Mesenchymal stem cell (in vitro differentiated cells and primary cell): ENCODE measurements at regions not wholly inside any gene's neighbourhood (a gene's known extent, or its start where the extent isn't known, plus 50 kb on each side); places are given as distances from the start of the nearest gene placed in this dataset.

Source experiments
- DNase-seq: peaks from one replicate; pipeline ENCODE4 v3.0.0-alpha.2; 2013
- H2AFZ ChIP-seq: one replicate; pipeline ENCODE4 v1.6.1; 2013; ENCODE audit warnings: low read depth, mild to moderate bottlenecking, control low read depth, inconsistent platforms, low read length, moderate library complexity
- H2AK5ac ChIP-seq: 2 replicates; pipeline ENCODE4 v1.6.1; 2013; ENCODE audit warnings: low read length, moderate library complexity, mild to moderate bottlenecking, inconsistent platforms; ENCODE audit not compliant: severe bottlenecking
- H2BK120ac ChIP-seq: one replicate; pipeline ENCODE4 v1.6.1; 2013; ENCODE audit warnings: low read depth, mild to moderate bottlenecking, inconsistent platforms, low read length, moderate library complexity
- H2BK12ac ChIP-seq, 2 experiments: one replicate each; pipeline ENCODE4 v1.6.1; 2013; ENCODE audit warnings: inconsistent platforms in 2 of 2, low read length in 2 of 2, mild to moderate bottlenecking in 2 of 2, moderate library complexity in 2 of 2, control low read depth in 1 of 2
- H2BK15ac ChIP-seq: one replicate; pipeline ENCODE4 v1.6.1; 2013; ENCODE audit warnings: mild to moderate bottlenecking, low read depth, inconsistent platforms; ENCODE audit not compliant: poor library complexity, severe bottlenecking
- H2BK5ac ChIP-seq: 2 replicates; pipeline ENCODE4 v1.6.1; 2013; ENCODE audit warnings: low read depth, mild to moderate bottlenecking, low read length, control low read depth, inconsistent platforms; ENCODE audit not compliant: poor library complexity, severe bottlenecking
- H3K14ac ChIP-seq, 2 experiments: one replicate each; pipeline ENCODE4 v1.6.1; 2013; ENCODE audit warnings: inconsistent platforms in 2 of 2, low read length in 2 of 2, control low read depth in 1 of 2, mild to moderate bottlenecking in 1 of 2, moderate library complexity in 1 of 2
- H3K18ac ChIP-seq, 2 experiments: one replicate each; pipeline ENCODE4 v1.6.1; 2013; ENCODE audit warnings: inconsistent platforms in 2 of 2, low read length in 2 of 2, control low read depth in 1 of 2, low read depth in 1 of 2, mild to moderate bottlenecking in 1 of 2
- H3K23ac ChIP-seq, 2 experiments: one replicate each; pipeline ENCODE4 v1.6.1; 2013; ENCODE audit warnings: inconsistent platforms in 2 of 2, low read length in 2 of 2, mild to moderate bottlenecking in 2 of 2, moderate library complexity in 2 of 2, control low read depth in 1 of 2
- H3K27ac ChIP-seq: 2 replicates; pipeline ENCODE4 v1.5.1; 2013; ENCODE audit warnings: mild to moderate bottlenecking, moderate library complexity, low read length, control low read depth, inconsistent platforms; ENCODE audit not compliant: poor library complexity, severe bottlenecking
- H3K27me3 ChIP-seq, 2 experiments: 2 replicates each; pipeline versions ENCODE4 v1.6.1 to v1.7.0; 2013; ENCODE audit warnings: low read length in 2 of 2, mild to moderate bottlenecking in 2 of 2, moderate library complexity in 2 of 2, control low read depth in 1 of 2, inconsistent platforms in 1 of 2; ENCODE audit not compliant: control insufficient read depth in 1 of 2, insufficient read depth in 1 of 2
- H3K36me3 ChIP-seq, 2 experiments: 2 replicates each; pipeline versions ENCODE4 v1.6.1 to v1.7.0; 2013; ENCODE audit warnings: low read length in 2 of 2, control low read depth in 1 of 2, inconsistent platforms in 1 of 2, low read depth in 1 of 2, mild to moderate bottlenecking in 1 of 2; ENCODE audit not compliant: insufficient read depth in 2 of 2, control insufficient read depth in 1 of 2
- H3K4ac ChIP-seq, 2 experiments: one replicate each; pipeline ENCODE4 v1.6.1; 2013; ENCODE audit warnings: inconsistent platforms in 2 of 2, low read length in 2 of 2, mild to moderate bottlenecking in 2 of 2, moderate library complexity in 2 of 2, control low read depth in 1 of 2, low read depth in 1 of 2
- H3K4me1 ChIP-seq: 2 replicates; pipeline ENCODE4 v1.6.1; 2013; ENCODE audit warnings: low read depth, low read length, control low read depth; ENCODE audit not compliant: control insufficient read depth, insufficient read depth
- H3K4me2 ChIP-seq: 2 replicates; pipeline ENCODE4 v1.6.1; 2013; ENCODE audit warnings: low read length, mild to moderate bottlenecking, inconsistent platforms; ENCODE audit not compliant: poor library complexity, severe bottlenecking
- H3K4me3 ChIP-seq, 2 experiments: 2 replicates each; pipeline versions ENCODE4 v1.5.1 to v1.7.0; 2013; ENCODE audit warnings: low read length in 2 of 2, mild to moderate bottlenecking in 2 of 2, control low read depth in 1 of 2, low read depth in 1 of 2; ENCODE audit not compliant: insufficient read depth in 1 of 2
- H3K79me1 ChIP-seq: replicated peaks from 2 replicates; pipeline ENCODE4 v1.6.1; 2013; ENCODE audit warnings: mild to moderate bottlenecking, control low read depth, low read length, inconsistent platforms; ENCODE audit not compliant: poor library complexity, severe bottlenecking
- H3K9ac ChIP-seq: 2 replicates; pipeline ENCODE4 v1.7.0; 2013; ENCODE audit warnings: mild to moderate bottlenecking, low read length, moderate library complexity
- H3K9me3 ChIP-seq: 2 replicates; pipeline ENCODE4 v1.7.0; 2013; ENCODE audit warnings: mild to moderate bottlenecking, low read length; ENCODE audit not compliant: control insufficient read depth
- H4K8ac ChIP-seq: one replicate; pipeline ENCODE4 v1.6.1; 2013; ENCODE audit warnings: inconsistent platforms, mild to moderate bottlenecking, low read length, moderate library complexity
- H4K91ac ChIP-seq: one replicate; pipeline ENCODE4 v1.6.1; 2013; ENCODE audit warnings: mild to moderate bottlenecking, low read length, inconsistent platforms
- WGBS: methylation state at CpG from one replicate; pipeline ENCODE4 v1.1.7; 2013; ENCODE audit warnings: mixed read lengths; 5-methylcytosine and 5-hydroxymethylcytosine counted together

GRCh38 chr6:150711061-150711460, 111.4 kb downstream of the PLEKHG1 start:
- no peak overlapping the region for H3K23ac ChIP-seq
- no peak overlapping the region for H2AFZ ChIP-seq
- no peak overlapping the region for H2BK12ac ChIP-seq
- no peaks in the 10 kb centered on the region for H3K9me3 ChIP-seq
- H3K4me1 ChIP-seq, result no peaks in the 10 kb centered on the region
- no peak overlapping the region for H4K8ac ChIP-seq
- H3K27me3 ChIP-seq, result peaks cover 0 to 14% of the 10 kb centered on the region in 2 experiments
- no peak overlapping the region for H3K4ac ChIP-seq
- no peak overlapping the region for H3K4me3 ChIP-seq
- WGBS, result 71% methylated on average over 2 of the region's 4 CpGs
- H3K9ac ChIP-seq, result no peak overlapping the region
- H3K18ac ChIP-seq, result no peak overlapping the region
- H4K91ac ChIP-seq, result no peak overlapping the region
- H3K14ac ChIP-seq, result no peak overlapping the region
- no peak overlapping the region for H2AK5ac ChIP-seq
- H3K27ac ChIP-seq, result no peak overlapping the region
- no peak for DNase-seq
- H2BK15ac ChIP-seq, result no peak overlapping the region
- no peaks in the 10 kb centered on the region for H3K36me3 ChIP-seq
- H3K4me2 ChIP-seq, result no peak overlapping the region
- H2BK5ac ChIP-seq, result no peak overlapping the region
- no peaks in the 10 kb centered on the region for H3K79me1 ChIP-seq
- no peak overlapping the region for H2BK120ac ChIP-seq

- Histone ChIP-seq H3K23ac (no peak overlapping the region), H3K9ac (no peak overlapping the region), H4K8ac (no peak overlapping the region), H3K9me3 (no peaks in the 10 kb centered on the region), H2BK5ac (no peak overlapping the region), H3K27ac (no peak overlapping the region), H3K14ac (no peak overlapping the region), H3K36me3 (no peaks in the 10 kb centered on the region), H3K27me3 (peaks cover 0 to 14% of the 10 kb centered on the region in 2 experiments), H3K79me1 (no peaks in the 10 kb centered on the region), H2BK15ac (no peak overlapping the region), H3K4me1 (no peaks in the 10 kb centered on the region), H3K4me2 (no peak overlapping the region), H2BK120ac (no peak overlapping the region), H2BK12ac (no peak overlapping the region), H4K91ac (peak overlapping the region; percentile 27), H3K18ac (no peak overlapping the region), H2AK5ac (no peak overlapping the region), H2AFZ (no peak overlapping the region), H3K4ac (no peak overlapping the region), H3K4me3 (no peak overlapping the region)
- 88% methylated on average over 8 of the region's 8 CpGs for WGBS
- DNase-seq, result no peak
These were observed 112.2 kb downstream of the PLEKHG1 start for GRCh38 chr6:150711584-150712504.

GRCh38 chr6:150712505-150713252, 113.0 kb downstream of the PLEKHG1 start:
- no peak overlapping the region for H3K4me3 ChIP-seq
- no peak overlapping the region for H2BK12ac ChIP-seq
- no peaks in the 10 kb centered on the region for H3K9me3 ChIP-seq
- DNase-seq, result no peak
- H3K4ac ChIP-seq, result no peak overlapping the region
- no peak overlapping the region for H2AFZ ChIP-seq
- no peak overlapping the region for H4K8ac ChIP-seq
- H3K9ac ChIP-seq, result no peak overlapping the region
- WGBS, result 79% methylated on average over 4 of the region's 7 CpGs
- H4K91ac ChIP-seq, result no peak overlapping the region
- H3K18ac ChIP-seq, result no peak overlapping the region
- no peak overlapping the region for H3K23ac ChIP-seq
- H3K27ac ChIP-seq, result no peak overlapping the region
- H2BK120ac ChIP-seq, result no peak overlapping the region
- no peak overlapping the region for H2BK15ac ChIP-seq
- no peak overlapping the region for H3K14ac ChIP-seq
- no peak overlapping the region for H2BK5ac ChIP-seq
- H3K4me2 ChIP-seq, result no peak overlapping the region
- H2AK5ac ChIP-seq, result no peak overlapping the region
- H3K4me1 ChIP-seq, result no peaks in the 10 kb centered on the region
- peaks cover 0 to 14% of the 10 kb centered on the region in 2 experiments for H3K27me3 ChIP-seq
- H3K79me1 ChIP-seq, result no peaks in the 10 kb centered on the region
- H3K36me3 ChIP-seq, result no peaks in the 10 kb centered on the region

- Histone ChIP-seq H3K79me1 (no peaks in the 10 kb centered on the region), H3K4me3 (no peak overlapping the region), H2AK5ac (no peak overlapping the region), H2BK15ac (no peak overlapping the region), H2AFZ (no peak overlapping the region), H4K91ac (no peak overlapping the region), H3K4ac (no peak overlapping the region), H3K23ac (no peak overlapping the region), H2BK12ac (no peak overlapping the region), H3K4me1 (no peaks in the 10 kb centered on the region), H3K9ac (no peak overlapping the region), H3K18ac (no peak overlapping the region), H3K4me2 (no peak overlapping the region), H3K27ac (no peak overlapping the region), H2BK120ac (no peak overlapping the region), H3K27me3 (peaks cover 0 to 9% of the 10 kb centered on the region in 2 experiments), H2BK5ac (no peak overlapping the region), H3K9me3 (no peaks in the 10 kb centered on the region), H3K14ac (no peak overlapping the region), H3K36me3 (no peaks in the 10 kb centered on the region), H4K8ac (no peak overlapping the region)
- DNase-seq, result no peak
- 78% methylated on average over 1 of the region's 2 CpGs for WGBS
These were observed 113.8 kb downstream of the PLEKHG1 start for GRCh38 chr6:150713487-150713886.
